A673 (cell line): ENCODE measurements at regions not wholly inside any gene's neighbourhood (a gene's known extent, or its start where the extent isn't known, plus 50 kb on each side); places are given as distances from the start of the nearest gene placed in this dataset.

ENCODE experiments used
- BruUV-seq: library from RNA; stranded (reverse); fragments of 400-500 nt; replicated peaks from 2 replicates; lab custom pipeline; 2021; lab: Mats Ljungman, UMichigan
- CTCF ChIA-PET: fragments of 300-600 bp; sonication (Branson Sonifier 250); formaldehyde crosslinking; loops from one replicate; lab custom pipeline; 2022; ENCODE audit warnings: antibody characterized with exemption; lab: Charles Lee
- POLR2A ChIA-PET: fragments of 300-600 bp; sonication (Branson Sonifier 250); formaldehyde crosslinking; loops from one replicate; lab custom pipeline; 2022; ENCODE audit warnings: antibody characterized with exemption; ENCODE audit not compliant: low non-redundant PET; lab: Charles Lee
- DNase-seq: peaks from one replicate; pipeline ENCODE4 v3.0.0-alpha.2; 2015; ENCODE audit warnings: low spot score
- H3K27ac ChIP-seq: fragments of 200-600 bp; sonication (generic); 2 replicates; pipeline ENCODE4 v1.5.1; 2016; ENCODE audit warnings: mixed run types, low read depth, mild to moderate bottlenecking, mixed read lengths, antibody characterized with exemption, low read length; ENCODE audit not compliant: poor library complexity, severe bottlenecking
- H3K27me3 ChIP-seq: fragments of 200-600 bp; sonication (generic); replicated peaks from 2 replicates; pipeline ENCODE4 v1.6.1; 2017; ENCODE audit warnings: mixed run types, low read depth, mild to moderate bottlenecking, mixed read lengths, antibody characterized with exemption, low read length; ENCODE audit not compliant: insufficient read depth, poor library complexity
- H3K36me3 ChIP-seq: fragments of 200-600 bp; sonication (generic); 2 replicates; pipeline ENCODE4 v1.6.1; 2016; ENCODE audit warnings: mixed run types, mild to moderate bottlenecking, mixed read lengths, antibody characterized with exemption, low read length; ENCODE audit not compliant: insufficient read depth, poor library complexity, severe bottlenecking
- H3K4me1 ChIP-seq: fragments of 200-600 bp; sonication (generic); 2 replicates; pipeline ENCODE4 v1.6.1; 2017; ENCODE audit warnings: mixed run types, mild to moderate bottlenecking, mixed read lengths, antibody characterized with exemption, low read length; ENCODE audit not compliant: insufficient read depth, poor library complexity, severe bottlenecking
- H3K4me3 ChIP-seq: fragments of 200-600 bp; sonication (generic); 2 replicates; pipeline ENCODE4 v1.5.1; 2016; ENCODE audit warnings: low read depth, mixed run types, mild to moderate bottlenecking, mixed read lengths, low read length; ENCODE audit not compliant: poor library complexity, severe bottlenecking
- H3K9me3 ChIP-seq: fragments of 200-600 bp; sonication (generic); 2 replicates; pipeline ENCODE4 v1.6.1; 2016; ENCODE audit warnings: mixed run types, low read depth, mild to moderate bottlenecking, mixed read lengths, antibody characterized with exemption, low read length; ENCODE audit not compliant: poor library complexity, severe bottlenecking
- EZH2 ChIP-seq: fragments of 200-600 bp; sonication (generic); IDR thresholded peaks from 2 replicates; pipeline ENCODE4 v1.6.1; 2017; ENCODE audit warnings: borderline replicate concordance, low read depth, mild to moderate bottlenecking, mixed read lengths, antibody characterized with exemption, low read length; ENCODE audit not compliant: poor library complexity, severe bottlenecking
- intact Hi-C: fragments of 100-400 bp; cut with micrococcal nuclease; formaldehyde crosslinking; loops from one replicate; pipeline ENCODE4 v1.10.0; 2022; ENCODE audit not compliant: unreplicated experiment
- TF ChIP-seq, protein P1 (sequence below): fragments of 300-800, 200-600 bp; sonication (generic); conservative IDR thresholded peaks from 2 replicates; pipeline ENCODE4 v1.5.1; 2017; ENCODE audit warnings: low read depth, mild to moderate bottlenecking, antibody characterized with exemption, low read length, moderate library complexity, mixed read lengths

DNA sequence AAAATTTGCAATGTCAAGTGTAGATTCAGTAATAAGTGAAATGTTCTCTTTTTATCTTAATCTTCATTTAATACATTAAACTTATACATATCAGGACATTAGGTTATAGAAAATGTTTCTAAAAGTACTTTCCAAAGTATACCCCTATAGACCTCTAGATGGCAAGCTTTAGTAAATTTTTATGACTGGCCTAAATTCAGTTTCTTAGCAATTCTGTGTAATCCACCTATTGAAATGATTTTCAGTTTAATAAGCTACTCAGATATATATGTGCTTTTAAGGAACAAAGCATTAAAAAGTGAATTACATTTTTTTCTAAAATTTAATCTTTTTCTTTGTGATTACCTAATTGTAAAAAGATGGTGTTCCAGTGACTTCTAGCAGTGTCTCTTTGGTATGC is 342.2 kb downstream of the GBE1 start:
- BruUV-seq = no TSS peak
- intact Hi-C loops = loop anchor here (5.0 to 10.0 kb wide), 2 partner anchors 223 to 716 kb away; no protein-coding TSS in a partner anchor
- H3K27ac ChIP-seq = no peak overlapping the region
- no peaks in the 10 kb centered on the region for H3K4me1 ChIP-seq
- CTCF ChIA-PET = no interaction called here
- POLR2A ChIA-PET = no interaction called here
- no peak for TF ChIP-seq EZH2
- TF ChIP-seq, protein P1, sequence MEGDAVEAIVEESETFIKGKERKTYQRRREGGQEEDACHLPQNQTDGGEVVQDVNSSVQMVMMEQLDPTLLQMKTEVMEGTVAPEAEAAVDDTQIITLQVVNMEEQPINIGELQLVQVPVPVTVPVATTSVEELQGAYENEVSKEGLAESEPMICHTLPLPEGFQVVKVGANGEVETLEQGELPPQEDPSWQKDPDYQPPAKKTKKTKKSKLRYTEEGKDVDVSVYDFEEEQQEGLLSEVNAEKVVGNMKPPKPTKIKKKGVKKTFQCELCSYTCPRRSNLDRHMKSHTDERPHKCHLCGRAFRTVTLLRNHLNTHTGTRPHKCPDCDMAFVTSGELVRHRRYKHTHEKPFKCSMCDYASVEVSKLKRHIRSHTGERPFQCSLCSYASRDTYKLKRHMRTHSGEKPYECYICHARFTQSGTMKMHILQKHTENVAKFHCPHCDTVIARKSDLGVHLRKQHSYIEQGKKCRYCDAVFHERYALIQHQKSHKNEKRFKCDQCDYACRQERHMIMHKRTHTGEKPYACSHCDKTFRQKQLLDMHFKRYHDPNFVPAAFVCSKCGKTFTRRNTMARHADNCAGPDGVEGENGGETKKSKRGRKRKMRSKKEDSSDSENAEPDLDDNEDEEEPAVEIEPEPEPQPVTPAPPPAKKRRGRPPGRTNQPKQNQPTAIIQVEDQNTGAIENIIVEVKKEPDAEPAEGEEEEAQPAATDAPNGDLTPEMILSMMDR = peak; percentile 52; the same call in 1 of the 2 replicates
- DNase-seq = peak; percentile 5
- H3K9me3 ChIP-seq = no peaks in the 10 kb centered on the region
- H3K36me3 ChIP-seq = no peaks in the 10 kb centered on the region
- H3K27me3 ChIP-seq = no peaks in the 10 kb centered on the region
- H3K4me3 ChIP-seq = no peak overlapping the region

DNA sequence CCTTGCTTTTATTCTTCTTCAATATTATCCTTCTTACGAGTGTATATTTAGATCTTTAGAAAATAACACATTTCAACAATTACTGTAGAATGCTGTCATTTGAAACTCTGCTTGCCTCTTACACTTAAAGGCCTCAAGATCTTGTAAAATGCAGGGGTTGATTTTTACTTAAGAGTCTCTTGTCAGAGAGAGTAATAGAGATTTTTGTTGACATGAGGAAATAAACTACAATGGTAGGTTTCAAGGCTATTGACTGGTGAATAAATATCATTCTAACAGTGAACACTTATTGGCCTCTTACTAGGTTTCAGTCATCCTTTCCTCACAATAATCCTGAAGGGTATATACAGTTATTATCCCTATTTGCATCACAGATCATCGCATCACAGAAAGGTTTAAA is 344.6 kb downstream of the GBE1 start:
- no peak for TF ChIP-seq EZH2
- TF ChIP-seq, protein P1 = no peak
- Histone ChIP-seq H3K36me3 (no peaks in the 10 kb centered on the region), H3K27ac (no peak overlapping the region), H3K27me3 (no peaks in the 10 kb centered on the region), H3K9me3 (no peaks in the 10 kb centered on the region), H3K4me3 (no peak overlapping the region), H3K4me1 (no peaks in the 10 kb centered on the region)
- no TSS peak for BruUV-seq
- ChIA-PET CTCF (no interaction called here), POLR2A (no interaction called here)
- no peak for DNase-seq
- intact Hi-C loops = loop anchor here (5.0 to 10.0 kb wide), 2 partner anchors 225 to 718 kb away; no protein-coding TSS in a partner anchor

DNA sequence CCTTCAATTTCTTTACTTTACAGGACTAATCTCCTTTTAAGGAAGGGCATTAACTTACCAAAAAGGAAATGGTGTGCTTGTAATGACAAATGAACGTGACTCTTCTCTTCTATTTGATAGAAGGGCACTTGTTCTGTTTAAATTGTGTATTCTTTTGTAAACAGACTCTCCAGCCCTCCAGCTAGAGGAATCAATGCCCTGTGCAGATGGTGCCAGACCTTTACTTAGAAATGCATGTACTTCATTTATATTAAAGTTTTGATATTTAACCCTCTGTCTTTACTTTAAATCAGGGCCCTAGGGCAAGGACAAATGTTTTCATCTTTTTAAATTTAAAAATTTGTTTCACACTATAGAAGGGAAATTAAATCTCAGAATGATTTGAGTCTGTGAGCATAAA is 355.1 kb downstream of the GBE1 start:
- Histone ChIP-seq H3K36me3 (no peaks in the 10 kb centered on the region), H3K27ac (no peak overlapping the region), H3K4me3 (no peak overlapping the region), H3K27me3 (no peaks in the 10 kb centered on the region), H3K4me1 (no peaks in the 10 kb centered on the region), H3K9me3 (no peaks in the 10 kb centered on the region)
- ChIA-PET CTCF (no interaction called here), POLR2A (no interaction called here)
- no peak for DNase-seq
- intact Hi-C loops = no loop called here
- BruUV-seq = no TSS peak
- TF ChIP-seq, protein P1 = no peak
- TF ChIP-seq EZH2 = no peak
